ENCODE measurements at regions not wholly inside any gene's neighbourhood (a gene's known extent, or its start where the extent isn't known, plus 50 kb on each side); places are given as distances from the start of the nearest gene placed in this dataset.

DNA sequence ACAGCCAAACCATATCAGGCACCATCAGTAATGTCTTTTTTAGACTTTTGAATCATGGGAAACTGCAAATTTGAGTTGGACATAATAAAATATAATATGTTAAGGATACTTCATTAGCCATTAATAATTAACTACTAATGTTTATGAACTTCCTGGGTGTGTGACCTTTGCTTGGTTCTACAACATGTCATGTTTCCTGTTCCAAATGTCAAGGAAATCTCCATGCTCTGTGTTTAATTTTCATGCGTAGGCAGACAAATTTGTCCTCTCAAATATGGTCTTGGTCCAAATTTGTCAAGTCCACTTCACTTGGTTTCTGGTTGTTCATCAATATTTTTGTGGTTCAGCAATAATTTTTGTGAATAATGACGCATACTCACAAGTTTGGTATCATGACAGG lies 410.5 kb downstream of the BMP2 start:
- no peak for DNase-seq

DNA sequence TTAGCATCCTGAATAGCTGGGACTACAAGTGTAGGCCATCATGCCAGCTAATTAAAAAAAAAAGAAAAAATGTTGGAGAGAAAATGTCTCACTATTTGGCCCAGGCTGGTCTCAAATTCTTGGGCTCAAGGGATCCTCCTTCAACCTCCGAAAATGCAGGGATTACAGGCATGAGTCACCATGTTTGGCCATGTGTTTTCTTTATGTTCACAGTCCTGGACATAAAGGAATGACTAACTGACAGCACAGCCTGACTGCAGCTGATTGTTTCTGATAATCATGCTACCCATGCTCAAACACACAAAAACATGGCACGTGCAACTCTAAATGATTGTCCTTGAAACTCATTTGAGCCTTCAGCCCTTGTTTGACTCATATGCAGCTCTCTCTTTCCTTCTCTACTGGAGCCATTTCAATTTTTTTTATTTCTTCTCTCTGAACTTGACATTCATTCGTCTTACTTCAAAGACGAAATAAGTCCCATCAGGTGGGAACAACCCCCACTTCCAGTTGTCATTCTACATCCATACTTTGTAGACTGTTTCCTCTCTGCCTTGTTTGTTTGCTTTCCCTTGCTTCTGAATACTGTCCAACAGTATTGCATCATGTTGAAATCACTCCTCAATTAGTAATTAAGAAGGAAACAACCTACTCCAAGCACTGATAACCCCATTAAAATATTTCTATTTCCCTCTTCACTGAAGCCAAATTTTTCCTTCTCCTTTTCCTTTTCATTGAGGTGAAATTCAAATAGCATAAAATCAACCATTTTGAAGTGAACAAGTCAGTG lies 413.0 kb downstream of the BMP2 start:
- no peak for DNase-seq

DNA sequence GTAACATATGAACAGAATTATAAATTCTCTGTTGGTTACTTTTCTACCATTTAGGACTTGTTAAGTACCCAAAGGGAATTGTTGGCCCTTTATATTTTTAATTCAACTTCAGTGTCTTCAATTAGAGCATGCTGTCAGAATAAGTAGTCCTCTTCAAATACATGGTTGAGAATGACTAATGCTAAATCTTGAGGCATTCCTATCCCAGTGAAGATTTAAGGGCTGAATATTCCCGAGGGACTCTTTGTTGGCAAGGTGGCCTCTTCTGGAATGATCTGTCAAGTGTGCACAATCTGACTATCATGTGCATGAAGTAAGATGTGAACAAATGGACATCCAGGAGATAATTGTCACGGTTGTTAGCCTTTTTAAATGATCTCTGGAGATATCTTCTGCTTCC lies 421.7 kb downstream of the BMP2 start:
- no peak for DNase-seq

DNA sequence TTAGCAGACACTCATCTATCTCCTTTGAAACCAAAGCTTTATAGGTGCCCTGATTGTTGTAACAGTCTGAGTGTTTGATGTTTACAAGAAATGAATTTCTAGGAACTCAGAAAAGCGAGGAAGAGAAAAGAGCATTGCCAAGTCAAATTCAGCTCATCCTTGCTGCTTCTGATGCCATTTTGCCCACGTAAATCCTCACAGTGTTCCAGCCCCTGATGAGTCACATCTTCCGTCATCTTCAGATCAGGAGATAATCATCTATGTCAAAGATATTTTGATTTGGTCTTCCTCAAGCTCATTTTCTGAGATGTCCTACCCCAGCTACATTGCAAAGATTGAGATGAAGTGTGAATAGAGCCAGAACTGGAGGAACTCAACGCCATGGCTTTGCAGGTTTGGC lies 426.2 kb downstream of the BMP2 start:
- no peak for DNase-seq

DNA sequence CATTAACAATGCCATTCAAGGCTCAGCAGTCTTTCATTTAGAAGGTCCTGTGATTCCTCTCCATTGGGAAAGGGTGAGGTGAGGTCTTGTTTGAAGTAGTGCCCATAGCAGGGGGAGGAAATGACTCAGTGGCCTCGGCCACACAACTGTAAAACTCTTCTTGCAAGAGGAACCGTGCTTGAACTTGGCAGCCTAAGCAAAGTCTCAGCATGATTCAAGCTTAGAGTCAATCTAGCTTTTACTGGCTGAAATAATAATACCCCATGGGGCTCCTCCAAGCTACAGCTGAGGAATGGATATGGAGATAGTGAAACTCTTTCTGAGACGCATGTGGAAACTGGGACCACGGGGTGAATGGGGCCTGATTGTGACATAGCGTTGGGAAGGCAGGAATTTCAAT lies 428.2 kb downstream of the BMP2 start:
- DNase-seq: no peak

DNA sequence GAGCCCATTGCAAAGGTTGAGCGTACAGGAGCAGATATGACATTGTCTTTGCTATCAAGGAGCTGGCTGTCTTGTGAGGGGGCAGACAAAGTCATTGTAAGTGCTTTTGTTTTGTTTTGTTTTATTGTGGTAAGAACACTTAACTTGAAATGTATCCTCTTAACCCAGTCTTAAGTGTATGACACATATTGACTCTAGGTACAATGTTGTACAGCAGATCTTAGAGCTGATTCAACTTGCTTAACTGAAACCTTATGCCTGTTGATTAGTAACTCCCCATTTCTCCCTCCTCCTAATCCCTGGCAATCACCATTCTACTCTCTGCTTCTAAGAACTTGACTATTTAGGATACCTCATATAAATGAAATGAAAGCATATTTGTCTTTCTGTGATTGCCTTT lies 429.0 kb downstream of the BMP2 start:
- DNase-seq: no peak

DNA sequence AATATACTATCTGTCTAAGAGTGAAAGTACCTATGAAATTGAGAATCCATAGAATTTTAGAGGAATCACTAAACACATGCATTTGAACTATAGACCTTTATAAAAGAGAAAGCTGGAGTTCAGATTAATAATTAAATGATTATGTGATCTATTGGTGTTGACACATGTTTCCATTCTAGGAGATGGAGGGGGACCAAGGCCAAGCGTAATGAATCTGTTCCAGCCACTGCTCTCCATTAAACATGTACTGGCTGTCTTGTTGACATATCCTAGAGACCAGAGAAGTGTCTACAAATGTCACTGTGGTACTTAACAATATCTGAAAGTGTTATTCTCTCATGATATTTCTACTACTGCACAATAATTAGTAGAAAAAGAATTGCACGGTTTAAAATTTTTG lies 432.4 kb downstream of the BMP2 start:
- DNase-seq: no peak

DNA sequence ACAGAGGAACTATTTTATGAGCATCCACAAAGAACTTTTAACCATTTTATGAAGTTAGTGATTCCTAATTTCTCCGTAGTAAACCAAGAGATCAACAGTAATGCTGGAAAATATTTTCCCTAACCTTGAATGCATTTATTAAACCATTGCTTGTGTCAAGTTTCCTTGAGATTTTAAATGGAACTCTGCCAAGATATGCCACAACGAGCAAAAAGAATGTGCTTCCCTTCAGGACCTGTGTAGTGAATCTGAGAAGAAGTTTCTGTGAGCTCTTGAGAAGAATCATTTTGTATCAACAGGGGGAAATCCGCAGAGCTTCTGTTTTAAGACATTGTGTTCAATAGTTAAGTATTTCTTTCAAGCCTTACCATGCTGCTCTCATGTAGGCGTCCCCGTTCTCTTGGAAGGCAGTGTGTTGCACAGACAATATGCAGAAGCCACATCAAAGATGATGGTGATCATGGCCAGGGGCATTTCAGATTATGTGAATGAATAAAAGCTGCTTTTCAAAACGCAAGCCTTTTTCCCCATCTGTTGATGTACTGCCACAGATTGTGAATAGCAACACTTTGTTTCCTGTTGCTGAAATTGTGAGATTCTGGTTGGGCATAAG lies 439.8 kb downstream of the BMP2 start:
- no peak for DNase-seq

DNA sequence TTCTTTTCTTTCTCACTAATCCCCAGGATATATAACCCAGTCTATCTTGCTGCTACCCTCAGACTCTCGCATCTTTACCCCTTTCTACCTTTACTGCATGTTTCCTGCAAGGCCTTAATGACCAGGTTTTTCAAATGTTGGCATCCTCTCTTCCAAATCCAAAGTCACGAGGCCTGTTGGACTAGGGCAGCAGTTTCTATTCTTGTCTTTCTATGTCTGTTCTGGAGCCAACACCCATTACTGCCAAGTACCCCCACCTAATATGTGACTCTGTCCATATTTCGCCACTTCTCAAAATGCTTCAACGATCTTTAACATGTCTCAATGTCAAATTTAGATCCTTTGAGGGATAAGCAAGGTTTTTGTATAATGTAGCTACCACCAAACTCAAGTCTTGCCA lies 443.4 kb downstream of the BMP2 start:
- DNase-seq: no peak

DNA sequence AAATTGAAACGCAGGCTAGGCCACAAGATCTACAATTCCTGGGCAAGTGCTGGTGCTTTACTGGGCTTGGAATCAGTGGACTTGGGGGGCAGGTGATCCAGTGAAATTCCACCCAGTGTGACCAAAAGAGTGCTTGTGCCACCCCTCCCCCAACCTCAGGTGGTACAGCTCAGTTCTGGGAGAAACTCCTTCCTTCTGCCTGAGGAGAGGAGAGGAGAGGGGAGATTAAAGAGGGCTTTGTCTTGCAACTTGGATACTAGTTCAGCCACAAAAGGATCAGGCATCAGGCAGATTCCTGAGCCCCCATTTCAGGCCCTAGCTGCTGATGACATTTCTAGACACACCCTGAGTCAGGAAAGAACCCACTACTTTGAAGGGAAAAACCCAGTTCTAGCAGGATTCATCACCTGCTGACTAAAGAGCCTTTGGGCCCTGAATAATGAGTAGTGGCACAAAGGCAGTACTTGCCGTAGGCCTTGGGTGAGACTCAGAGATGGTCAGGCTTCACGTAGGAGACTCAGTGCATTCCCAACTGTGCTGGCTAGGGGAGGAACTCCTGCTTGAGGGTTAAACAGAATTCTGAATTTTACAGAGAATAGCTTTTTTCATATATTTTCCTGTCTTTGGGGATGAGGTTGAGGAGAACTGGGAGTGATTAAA lies 446.7 kb downstream of the BMP2 start:
- DNase-seq: no peak

DNA sequence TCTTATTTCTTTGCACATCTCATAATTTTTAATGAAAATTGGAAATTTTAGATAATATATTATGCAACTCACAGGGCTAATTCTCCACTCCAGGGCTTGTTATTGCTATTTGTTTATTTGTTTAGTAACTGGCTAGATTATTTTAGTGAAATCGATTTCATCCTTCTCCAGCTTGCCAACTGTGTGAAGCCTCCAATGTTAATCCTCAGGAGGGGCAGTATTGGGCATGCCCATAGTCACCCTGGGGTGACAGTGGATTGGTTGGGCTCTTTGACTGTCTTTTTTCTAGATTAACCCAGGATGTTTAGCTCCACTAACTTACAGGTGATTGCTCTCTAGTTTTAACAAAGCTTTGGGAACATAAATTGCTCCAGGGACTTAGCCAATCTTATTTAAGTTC lies 450.1 kb downstream of the BMP2 start:
- no peak for DNase-seq

DNA sequence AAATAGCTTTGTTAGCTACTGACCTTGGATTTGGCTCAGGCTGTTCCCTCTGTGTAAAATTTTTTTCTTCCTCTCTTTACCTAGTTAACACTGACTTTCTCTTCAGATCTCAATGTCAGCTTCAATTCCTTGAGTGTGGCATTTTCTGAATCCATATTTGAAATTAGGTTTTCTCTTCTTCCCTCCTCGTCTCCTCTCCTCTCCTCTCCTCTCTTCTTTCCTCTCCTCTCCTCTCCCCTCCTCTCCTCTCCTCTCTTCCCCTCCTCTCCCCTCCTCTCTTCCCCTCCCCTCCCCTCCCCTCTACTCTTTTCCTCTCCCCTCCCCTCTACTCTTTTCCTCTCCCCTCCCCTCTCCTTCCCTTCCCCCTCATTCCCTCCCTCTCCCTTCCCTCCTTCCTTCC lies 453.3 kb downstream of the BMP2 start:
- DNase-seq: no peak

DNA sequence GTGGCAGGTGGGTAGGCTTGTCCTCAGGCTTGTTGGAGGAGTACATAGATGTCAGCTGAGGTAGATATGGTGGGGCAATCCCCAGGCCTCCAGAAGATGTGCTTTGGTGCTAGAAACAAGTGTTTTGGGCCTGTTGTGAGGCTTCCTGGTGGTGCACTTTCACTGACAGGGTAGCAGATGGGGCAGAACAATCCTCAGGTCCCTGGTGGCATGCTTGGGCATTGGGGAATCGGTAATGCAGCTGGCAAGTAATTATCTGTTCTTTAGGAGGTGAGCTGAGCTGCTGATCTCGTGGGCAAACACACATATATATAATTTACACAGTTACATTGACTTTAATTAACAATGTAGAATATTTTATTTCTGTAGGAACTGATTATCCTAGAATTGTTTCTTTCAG lies 458.7 kb downstream of the BMP2 start:
- no peak for DNase-seq

DNA sequence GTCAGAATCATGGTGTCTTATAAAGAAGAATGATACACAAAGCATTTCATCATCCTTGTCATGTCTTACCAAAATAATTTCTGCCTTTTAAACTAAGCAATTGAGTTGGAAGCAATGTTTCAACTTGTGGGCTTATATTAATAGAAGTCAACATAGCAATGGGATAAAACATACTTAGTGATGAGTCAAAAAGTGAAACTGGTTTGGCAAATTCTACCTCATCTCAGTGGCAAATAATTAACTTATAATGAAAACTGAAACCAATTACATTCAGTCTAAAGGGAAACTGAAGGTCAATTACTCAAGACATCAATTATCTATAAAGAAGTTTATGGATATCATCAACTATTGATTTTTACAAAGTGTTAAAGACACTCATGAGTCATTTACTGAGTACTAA lies 463.8 kb downstream of the BMP2 start:
- no peak for DNase-seq

DNA sequence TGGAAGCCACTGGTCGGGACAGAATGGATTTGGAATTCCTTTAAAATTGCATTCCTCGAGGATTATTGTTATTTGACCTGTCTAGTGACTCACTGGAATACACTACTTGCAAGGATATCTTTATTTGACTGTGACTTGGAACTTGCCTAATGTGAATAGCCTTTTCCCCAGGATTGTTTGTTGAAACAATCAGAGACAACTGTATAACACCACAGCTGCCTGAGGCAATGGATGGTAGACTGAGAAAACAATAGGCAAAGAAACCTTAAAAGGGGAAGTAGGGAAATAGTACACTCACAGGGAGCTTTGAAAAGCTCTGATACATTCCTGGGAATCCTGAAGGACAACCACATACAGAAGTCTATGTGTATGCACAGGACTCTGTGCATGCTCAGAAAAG lies 465.3 kb downstream of the BMP2 start:
- no peak for DNase-seq

DNA sequence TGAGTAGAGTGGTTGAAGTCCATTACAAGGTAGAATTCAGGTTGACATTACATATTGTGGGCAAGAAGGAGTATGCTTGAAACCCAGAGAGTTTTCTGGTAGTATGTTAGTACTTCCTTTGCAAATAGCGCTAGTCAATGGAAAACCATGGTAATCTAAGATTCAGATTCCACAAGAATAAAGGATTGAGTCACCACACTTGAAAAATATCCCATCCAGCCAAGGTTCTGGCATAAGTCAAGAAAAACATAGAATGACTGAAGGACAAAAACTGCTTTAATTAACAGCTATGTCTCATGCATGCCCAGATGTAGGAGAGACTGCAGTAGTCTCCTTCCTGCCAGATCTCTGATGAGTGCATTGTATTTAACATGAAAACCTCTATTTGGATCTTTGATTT lies 469.8 kb downstream of the BMP2 start:
- DNase-seq: no peak

DNA sequence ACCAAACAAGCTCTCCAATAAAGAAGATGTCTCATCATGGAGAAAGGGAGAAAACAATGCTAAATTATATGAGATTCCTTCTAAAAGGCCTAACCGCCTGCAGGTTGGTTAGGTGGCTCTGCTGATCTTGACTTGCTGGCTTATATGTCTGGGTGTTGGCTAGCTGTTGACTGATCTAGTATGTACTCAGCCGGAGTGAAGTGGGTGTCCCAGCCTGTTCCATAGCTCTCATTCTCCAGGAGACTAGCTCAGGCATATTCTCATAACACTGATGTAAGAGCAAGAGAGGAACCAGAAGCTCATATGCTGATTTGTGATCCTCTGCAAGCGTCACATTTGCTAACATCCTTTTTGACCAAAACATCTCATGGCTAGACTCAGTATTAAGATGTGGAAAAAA lies 473.0 kb downstream of the BMP2 start:
- no peak for DNase-seq

DNA sequence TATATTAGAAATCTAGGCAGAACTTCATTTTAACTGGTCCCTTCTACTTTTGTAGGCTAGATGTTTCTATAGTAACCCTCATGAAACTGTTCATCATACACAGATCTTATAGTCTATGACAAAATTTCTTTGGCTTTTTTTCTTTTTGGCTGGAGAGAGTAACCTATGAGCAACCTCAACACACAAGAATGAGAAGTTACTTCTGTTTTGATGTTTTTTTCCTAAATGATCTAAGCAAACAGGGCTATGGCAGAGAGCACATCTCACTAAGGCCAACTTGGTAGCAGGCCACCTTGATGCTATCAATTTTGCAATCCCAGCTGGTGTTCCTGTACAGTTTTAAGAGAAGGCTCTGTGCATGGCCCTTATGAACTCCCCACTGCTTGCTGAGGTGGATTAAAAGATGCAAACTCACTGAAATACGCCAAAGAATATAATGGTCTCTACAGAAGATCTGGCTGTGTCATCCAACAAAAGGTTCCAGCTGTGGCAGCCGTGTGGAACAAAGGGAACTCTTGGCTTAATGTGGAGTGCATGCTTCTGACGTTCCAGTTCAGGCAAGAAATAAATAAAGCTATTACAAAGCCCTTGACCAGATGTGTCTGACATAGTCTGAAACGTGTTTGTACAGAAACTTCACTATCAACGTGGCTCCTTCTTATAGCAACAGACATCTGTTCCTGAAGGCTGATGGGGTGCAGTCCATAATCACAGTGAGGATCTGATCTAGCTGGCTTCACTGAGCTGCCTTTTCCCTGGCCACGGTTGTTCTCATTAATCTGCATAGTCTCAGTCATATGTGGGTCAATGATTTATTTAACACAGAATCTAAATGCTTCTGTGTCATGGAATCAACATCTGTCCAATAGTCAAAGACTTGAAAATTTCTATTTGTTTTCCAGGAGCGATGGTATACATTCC lies 481.1 kb downstream of the BMP2 start:
- no peak for DNase-seq

DNA sequence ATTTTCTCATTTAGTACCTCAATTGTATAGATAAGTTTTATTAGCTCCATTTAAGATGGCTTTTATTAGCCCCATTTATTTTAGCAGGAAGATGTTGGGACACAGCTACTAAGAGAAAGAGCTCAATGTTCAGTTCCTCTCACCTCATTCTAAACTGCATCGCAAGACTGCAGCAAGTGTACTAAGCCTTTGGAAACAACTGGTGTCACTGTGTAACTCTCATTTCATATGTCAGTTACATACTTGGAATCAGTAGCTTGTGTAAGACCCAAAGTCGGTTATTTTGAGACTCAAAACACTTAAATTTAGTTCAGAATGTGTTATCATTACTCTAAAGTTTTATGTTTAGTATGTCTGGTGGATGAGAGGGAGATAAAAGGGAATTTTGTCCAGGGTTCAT lies 482.9 kb downstream of the BMP2 start:
- no peak for DNase-seq

DNA sequence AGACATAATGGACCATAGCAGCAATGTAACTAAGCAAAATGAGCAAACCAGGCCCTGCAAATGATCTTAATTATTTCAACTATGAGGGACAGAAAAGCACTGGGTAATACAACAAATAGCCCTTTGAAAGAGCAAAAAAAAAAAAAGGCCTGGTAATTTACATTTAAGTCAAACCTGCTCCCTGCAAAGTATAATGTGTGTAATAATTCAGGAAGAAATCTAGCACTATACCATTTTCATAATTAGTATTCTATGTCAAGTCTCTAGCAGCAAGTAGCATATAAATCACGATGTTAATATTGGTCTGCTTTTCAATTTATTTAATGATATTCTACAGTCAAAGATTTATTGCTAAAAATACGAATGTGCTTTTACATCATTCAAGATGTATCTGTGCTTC lies 489.6 kb downstream of the BMP2 start:
- DNase-seq: no peak

DNA sequence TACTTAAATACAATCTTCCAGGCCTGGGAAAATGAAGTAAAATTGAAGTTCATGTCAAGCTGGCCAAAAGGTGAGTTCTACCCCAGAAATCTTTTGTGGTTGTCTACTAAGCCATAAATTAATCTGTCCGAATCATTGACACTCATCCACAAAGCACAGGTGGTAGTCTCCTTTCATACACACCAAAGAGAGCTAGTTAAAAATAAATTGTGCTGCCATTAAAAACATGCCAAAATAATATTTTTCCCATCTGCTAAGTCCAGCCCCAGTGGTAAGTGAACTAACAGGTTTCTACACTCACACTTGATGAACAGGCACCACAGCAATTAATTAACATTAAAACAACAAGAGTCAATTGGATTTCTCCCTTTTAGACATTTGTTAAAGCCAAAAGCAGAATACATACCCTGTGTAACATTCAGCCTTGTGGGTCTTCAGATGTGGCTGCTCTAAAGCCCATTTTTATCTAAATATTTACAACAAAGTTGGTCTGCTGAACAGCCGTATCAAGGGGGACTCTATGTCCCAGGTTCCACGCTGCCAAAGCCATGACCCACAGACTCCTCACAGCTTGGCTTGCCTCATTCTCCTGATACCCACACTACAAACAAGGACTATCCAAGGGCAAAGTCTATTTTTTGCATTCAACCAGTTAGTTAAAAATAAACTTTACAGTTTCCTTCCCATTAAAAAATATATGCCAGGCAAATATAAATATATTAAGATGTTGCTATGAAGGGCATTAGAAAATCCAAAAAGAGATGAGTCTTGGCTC lies 490.4 kb downstream of the BMP2 start:
- no peak for DNase-seq

DNA sequence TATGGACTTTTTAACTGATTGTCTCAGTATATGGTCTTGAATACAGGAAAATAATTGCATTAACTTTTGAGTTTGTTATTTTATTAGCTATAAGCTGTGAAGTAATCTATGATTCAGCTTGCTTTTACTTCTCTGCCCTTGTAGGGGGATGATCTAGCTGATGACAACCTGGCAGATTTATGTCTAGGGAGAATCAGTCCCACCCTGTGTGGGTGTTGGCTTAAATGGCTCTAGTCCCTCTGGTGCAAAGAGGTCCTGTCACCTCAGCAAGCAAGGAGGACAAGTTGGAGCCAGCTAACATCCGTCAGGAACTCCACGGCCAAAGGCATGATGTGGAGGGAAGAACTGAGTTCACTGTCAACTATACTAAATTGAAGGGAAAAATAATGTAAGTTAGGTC lies 495.3 kb downstream of the BMP2 start:
- DNase-seq: no peak

DNA sequence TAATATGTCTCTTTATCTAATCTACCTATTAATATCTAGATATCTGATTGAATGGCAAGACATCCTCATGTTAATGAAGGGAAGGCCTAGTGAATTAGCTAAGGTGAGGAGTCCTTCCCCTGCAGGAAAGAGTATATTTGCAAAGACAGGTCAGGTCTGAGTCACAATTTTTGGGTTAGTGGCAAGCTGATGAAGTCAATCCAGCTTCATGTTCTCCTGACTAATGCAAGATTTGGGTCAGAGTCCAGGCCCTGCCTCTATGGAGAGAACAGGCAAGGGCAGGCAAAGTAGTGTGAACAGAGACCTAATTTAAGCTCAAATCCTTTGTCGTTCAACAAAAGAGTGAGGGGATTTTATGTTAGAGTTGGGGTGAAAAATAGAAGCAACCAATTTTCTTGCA lies 496.7 kb downstream of the BMP2 start:
- DNase-seq: no peak

All from stimulated activated CD4-positive, alpha-beta T cell treated with anti-CD3 and anti-CD28 coated beads, Interleukin-2, amount 100 ng/mL, for 24 hours (primary cell).